NCI-H1694 (cell line): ENCODE measurements at regions not wholly inside any gene's neighbourhood (a gene's known extent, or its start where the extent isn't known, plus 50 kb on each side); places are given as distances from the start of the nearest gene placed in this dataset.

ENCODE experiments used
- DNase-seq: peaks from one replicate; lab custom pipeline; 2025; lab: John Stamatoyannopoulos, UW

- no peak for DNase-seq
Observed at GRCh38 chrX:42519666-42520231, 258.2 kb downstream of the PPP1R2C start.

DNA sequence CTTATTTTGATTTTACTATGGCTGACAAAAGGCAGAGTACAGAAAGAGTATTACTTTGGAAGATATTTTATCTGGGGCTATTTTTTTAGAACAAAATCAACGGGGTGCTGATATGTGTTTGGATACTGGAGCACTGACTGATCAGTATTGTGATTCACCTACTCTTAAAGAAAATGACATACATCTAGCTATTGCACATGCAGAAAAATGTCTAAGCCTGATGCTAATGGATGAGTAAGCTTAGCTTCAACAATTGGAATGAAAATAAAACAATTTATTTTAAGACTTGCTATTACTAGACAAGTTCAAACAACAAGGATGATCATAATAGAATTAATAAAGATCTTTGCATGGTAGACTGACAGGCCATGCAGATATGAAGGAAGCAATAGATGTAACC lies 262.0 kb downstream of the PPP1R2C start:
- DNase-seq, result no peak

- no peak for DNase-seq
Observed at GRCh38 chrX:42505016-42505415, 272.9 kb downstream of the PPP1R2C start.

GRCh38 chrX:42499620-42500019 lies 278.3 kb downstream of the PPP1R2C start:
- DNase-seq, result no peak

- DNase-seq, result no peak
Observed at GRCh38 chrX:42497356-42497755, 280.6 kb downstream of the PPP1R2C start.

GRCh38 chrX:42496239-42496638 lies 281.7 kb downstream of the PPP1R2C start:
- DNase-seq, result no peak

GRCh38 chrX:42495139-42495538 lies 282.8 kb downstream of the PPP1R2C start:
- no peak for DNase-seq

DNA sequence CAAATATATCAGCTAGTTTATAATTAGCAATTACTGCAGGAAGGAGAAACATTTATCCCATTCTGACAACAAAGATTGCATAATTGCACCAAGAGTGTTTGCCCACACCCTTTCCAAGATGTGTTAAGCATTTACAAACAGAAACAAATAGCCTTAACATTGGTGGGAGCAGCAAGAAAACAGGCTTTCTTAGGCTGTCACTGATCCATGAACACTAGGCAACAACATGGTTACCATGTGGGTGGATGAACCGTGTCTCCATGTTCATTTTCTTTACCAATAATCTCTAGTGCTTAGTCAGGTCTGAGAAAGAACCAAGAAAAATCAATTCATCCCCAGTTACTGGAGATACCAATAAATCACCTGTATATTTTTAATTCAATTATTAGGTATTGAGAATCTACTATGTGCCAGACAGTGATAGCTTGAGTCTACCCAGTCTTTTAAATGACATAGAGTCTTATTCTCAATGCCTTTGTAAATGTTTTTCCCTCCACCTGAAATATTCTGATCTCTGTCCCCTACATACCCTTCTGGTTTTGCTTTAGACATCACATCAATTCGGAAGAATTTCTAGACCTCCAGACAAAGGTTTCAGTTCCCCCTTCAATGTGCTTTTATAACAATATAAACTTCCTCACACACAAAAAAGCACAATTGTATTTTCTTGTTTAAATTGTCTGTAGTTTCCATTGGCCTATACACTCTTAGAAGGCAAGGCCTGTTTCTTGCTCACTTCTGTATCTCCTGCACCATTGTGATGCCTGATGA lies 286.6 kb downstream of the PPP1R2C start:
- DNase-seq, result no peak

DNA sequence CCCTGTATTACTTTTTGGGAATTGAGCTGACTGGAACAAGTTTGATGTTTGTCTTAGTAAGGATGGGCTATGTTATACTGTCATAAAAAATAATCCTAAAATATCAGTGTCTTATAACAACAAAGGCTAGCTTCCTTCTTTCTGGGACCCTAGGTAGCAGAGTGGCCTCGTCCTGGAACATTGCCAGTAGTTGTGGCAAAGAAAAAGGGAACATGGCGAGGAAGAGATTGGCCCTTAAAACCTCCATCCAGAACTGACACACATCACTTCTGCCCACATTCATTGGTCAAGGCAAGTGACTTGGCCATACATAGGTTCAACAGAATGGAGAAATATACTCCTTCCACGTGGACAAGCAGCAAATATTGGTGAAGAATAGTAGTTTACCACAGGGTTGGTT lies 287.9 kb downstream of the PPP1R2C start:
- no peak for DNase-seq

DNA sequence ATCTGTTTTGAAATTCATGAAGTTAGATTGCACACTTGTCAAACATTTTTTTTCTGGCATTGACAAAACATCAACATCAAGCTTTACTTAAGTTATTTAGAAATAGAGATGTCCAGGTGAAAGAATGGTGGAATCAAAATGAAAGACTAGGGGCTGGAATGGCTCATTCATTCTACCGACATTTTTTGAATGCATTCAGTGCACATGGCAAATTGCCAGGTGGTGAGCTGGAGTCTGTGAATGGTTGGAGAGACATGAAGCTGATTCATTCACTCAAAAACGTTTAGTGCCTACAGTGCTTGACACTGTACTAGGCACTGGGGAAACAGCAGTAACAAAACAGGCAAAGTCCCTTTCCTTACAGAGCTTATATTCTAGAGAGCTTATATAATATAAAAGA lies 292.4 kb downstream of the PPP1R2C start:
- no peak for DNase-seq

DNA sequence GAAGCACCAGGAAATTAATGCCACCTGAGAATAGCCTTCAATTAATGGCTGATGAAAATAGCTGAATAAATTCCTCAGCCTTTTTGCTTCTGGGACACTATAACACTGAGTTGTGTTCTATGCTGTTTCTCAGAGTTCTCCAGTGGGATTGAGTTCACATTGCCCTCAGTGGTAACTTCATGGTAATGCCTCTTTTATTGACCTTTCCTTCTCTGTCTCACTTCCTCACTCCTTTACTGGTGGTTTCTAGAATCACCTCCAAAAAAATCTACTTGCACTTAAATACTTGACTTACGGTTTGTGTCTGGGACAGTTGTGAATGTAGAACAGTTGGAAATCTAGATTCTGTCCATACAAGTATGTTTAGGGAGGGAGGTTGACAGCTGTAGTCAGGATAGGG lies 293.7 kb downstream of the PPP1R2C start:
- DNase-seq, result no peak

DNA sequence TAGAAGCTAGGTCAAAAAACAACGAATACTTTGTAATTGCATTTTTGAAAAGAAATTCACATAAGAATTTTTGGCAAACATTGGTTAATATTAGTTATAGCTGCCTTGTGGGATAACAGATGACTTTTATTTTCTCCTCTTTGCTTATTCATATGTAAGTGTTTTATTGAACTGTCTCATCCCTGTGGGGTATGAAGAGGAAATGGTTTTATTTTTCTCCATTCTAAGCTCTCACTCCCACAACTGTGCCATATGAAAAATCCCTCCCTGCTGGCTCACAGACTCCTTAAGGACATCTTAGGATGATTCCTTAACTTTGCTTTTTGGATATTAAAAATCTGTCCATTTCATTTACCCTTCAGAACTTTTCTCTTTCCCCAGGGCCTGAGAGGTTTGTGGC lies 300.6 kb downstream of the PPP1R2C start:
- DNase-seq, result no peak

DNA sequence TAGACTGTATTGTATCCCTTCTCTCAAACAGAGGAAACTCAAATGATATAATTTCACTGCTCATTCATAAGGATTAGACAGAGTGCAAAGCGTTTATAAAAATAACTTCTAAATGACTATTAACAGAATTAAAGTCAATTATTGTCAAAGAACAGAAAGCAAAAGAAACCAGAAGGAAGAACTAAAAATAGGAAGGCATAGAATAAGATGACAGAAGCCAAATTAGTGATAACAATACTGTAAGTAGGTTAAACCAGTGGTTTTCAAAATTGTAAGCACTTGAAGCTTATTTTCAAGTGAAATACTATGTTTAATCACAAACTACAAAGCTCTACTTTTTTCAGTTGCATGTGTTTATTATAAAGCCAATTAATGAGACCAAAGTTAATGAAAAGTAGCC lies 305.2 kb downstream of the PPP1R2C start:
- DNase-seq, result no peak

DNA sequence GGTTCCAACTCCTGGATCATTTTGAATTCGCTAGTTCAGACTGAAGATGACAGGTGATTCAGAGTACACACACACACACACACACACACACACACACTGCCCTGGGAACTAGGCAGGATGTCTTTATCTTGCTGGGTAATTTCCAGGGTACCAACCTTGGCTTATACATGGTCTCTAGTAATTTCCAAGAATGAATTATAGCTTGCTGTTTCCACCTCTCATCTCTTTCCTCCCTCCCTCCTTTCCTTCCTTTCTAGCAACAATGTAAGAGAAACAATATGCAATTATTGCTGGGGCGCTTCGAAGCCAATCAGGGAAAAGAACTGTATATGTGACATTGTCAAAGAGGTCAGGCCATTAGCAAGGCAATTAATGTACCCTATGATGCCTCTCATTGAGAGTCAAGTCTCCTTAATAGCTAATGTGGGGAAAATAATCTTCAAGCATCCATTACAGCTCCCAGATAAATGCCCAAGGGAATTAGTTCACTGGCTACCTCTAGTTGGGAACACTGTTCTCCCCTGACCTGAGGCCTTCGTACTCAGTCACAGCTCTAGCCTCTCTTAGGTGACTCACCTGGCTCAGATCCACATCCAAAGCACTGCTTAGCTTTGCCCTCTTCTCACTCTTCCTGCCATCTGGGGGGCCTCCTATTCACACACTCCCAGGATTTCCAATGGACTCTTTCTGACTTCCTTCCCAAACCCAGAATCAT lies 311.5 kb downstream of the PPP1R2C start:
- DNase-seq, result no peak

DNA sequence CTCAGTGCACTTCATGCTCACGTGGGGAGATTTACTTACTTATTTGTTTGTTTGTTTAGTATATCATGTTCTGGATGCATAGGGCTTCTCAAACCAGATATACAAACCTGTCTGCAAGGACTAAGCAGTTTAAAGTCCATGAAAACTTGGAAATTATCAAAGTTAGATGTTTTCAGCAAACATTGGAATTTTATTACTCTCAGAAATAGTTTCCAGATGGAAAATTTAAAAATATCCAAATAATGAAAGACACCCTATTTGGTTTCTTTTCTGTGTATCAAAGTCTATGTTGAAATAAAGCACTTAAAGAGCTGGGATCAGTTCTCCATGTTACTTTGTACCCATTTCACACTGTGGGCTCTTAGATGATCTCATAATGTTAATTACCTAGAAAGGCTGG lies 312.1 kb downstream of the PPP1R2C start:
- DNase-seq, result no peak

- peak; percentile 6 for DNase-seq
Observed at GRCh38 chrX:42463706-42464490, 314.1 kb downstream of the PPP1R2C start.

DNA sequence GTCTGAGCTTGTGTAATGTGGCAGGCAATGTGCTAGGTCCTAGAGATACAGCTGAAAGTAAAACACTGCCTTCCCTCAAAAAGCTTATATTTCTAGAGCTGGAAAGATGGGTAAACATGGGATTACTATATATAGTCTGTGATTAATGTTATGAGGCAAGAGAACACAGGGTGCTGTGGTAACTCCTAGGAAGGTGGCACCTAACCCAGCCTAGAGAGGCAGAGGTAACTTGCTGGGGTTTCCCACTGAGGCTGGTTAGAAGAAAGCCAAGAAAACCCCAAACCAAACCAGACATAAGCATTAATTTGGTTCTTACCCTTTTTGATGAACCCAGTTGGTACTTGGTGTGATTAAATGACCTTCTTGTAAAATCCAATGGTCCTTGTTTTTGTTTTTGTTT lies 315.0 kb downstream of the PPP1R2C start:
- DNase-seq, result no peak

GRCh38 chrX:42460706-42461105 lies 317.3 kb downstream of the PPP1R2C start:
- DNase-seq, result peak; percentile 29

GRCh38 chrX:42459735-42460134 lies 318.2 kb downstream of the PPP1R2C start:
- no peak for DNase-seq

DNA sequence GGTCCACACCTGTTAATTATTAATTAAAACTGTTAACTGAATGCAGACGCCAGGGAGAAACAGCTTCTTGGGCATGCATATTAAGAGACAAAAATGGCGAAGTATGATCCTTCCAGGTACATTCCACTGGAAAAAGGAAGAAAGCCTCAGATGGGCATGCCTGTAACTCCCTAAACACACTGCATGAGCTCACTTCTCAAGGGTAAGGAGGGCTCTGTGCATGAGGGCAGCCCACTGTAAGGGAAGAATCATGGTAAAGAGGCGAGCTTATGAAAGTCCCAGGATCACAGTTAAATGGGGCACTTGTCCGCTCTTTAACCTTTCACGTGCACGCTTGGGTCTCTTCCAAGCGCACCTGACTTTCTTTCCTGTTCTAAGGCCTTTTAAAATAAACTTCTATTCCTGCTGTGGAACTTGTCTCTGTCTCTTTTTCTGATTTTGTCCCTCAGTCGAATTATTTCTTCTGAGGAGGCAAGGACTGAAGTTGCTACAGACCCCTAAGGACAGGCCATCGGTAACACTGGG lies 321.7 kb downstream of the PPP1R2C start:
- no peak for DNase-seq

GRCh38 chrX:42450228-42450627 lies 327.7 kb downstream of the PPP1R2C start:
- no peak for DNase-seq

- DNase-seq, result no peak
Observed at GRCh38 chrX:42443267-42443666, 334.7 kb downstream of the PPP1R2C start.
